ENCODE measurements at regions not wholly inside any gene's neighbourhood (a gene's known extent, or its start where the extent isn't known, plus 50 kb on each side); places are given as distances from the start of the nearest gene placed in this dataset.

GRCh38 chr22:47569389-47570299 is 807.2 kb downstream of the TBC1D22A start:
- TF ChIP-seq CTCF (IDR thresholded peaks at IDR 0.05) (no peak), POLR2A (IDR thresholded peaks at IDR 0.05) (no peak)

Data from tibial nerve (tissue), 3 donors.